Panc1 (cell line): ENCODE measurements at regions not wholly inside any gene's neighbourhood (a gene's known extent, or its start where the extent isn't known, plus 50 kb on each side); places are given as distances from the start of the nearest gene placed in this dataset.

Experiments used
- ATAC-seq: fragments of 200-7000 bp; cut with Tn5 transposase; 2 replicates; pipeline ENCODE4 v1.9.1; 2020; ENCODE audit warnings: mild to moderate bottlenecking, moderate library complexity
- BruUV-seq: library from RNA; stranded (reverse); fragments of 400-500 nt; replicated peaks from 2 replicates; lab custom pipeline; 2021; lab: Mats Ljungman, UMichigan
- CTCF ChIA-PET: fragments of 300-600 bp; sonication (Branson Sonifier 250); formaldehyde crosslinking; loops from one replicate; lab custom pipeline; 2022; ENCODE audit warnings: antibody characterized with exemption; lab: Charles Lee
- POLR2A ChIA-PET: fragments of 300-600 bp; sonication (Branson Sonifier 250); formaldehyde crosslinking; loops from one replicate; lab custom pipeline; 2022; ENCODE audit warnings: antibody characterized with exemption; lab: Charles Lee
- DNase-seq: peaks from one replicate; pipeline ENCODE4 v3.0.0-alpha.2; 2010; ENCODE audit warnings: low read depth, low spot score
- H3K27ac ChIP-seq: 2 replicates; pipeline ENCODE4 v1.5.1; 2011; ENCODE audit warnings: mild to moderate bottlenecking, low read length, inconsistent platforms
- H3K27me3 ChIP-seq: fragments of 200-500 bp; sonication (Bioruptor generic); 2 replicates; pipeline ENCODE4 v1.6.0; 2014; ENCODE audit warnings: low read length, inconsistent platforms; ENCODE audit not compliant: control insufficient read depth, insufficient read depth
- H3K36me3 ChIP-seq: fragments of 200-500 bp; sonication (Bioruptor generic); 2 replicates; pipeline ENCODE4 v1.5.1; 2014; ENCODE audit warnings: inconsistent platforms, mild to moderate bottlenecking, low read length, moderate library complexity; ENCODE audit not compliant: control insufficient read depth, insufficient read depth
- H3K4me1 ChIP-seq: 2 replicates; pipeline ENCODE4 v1.5.1; 2011; ENCODE audit warnings: inconsistent platforms, mild to moderate bottlenecking, low read length, moderate library complexity; ENCODE audit not compliant: control insufficient read depth, insufficient read depth
- H3K4me3 ChIP-seq, 2 experiments: 2 replicates each; pipeline ENCODE4 v1.5.1; 2011 to 2012; ENCODE audit warnings: low read depth in 2 of 2, low read length in 2 of 2, mild to moderate bottlenecking in 2 of 2, inconsistent platforms in 1 of 2, moderate library complexity in 1 of 2
- H3K9me3 ChIP-seq: fragments of 200-500 bp; sonication (Bioruptor generic); 2 replicates; pipeline ENCODE4 v1.5.1; 2014; ENCODE audit warnings: low read depth, mild to moderate bottlenecking, inconsistent platforms, low read length, moderate library complexity; ENCODE audit not compliant: control insufficient read depth, insufficient read depth
- CTCF ChIP-seq: fragments of 450-650 bp; IDR thresholded peaks from 2 replicates; pipeline ENCODE4 v1.5.1; 2017; ENCODE audit warnings: mild to moderate bottlenecking
- POLR2AphosphoS5 ChIP-seq: IDR thresholded peaks from 2 replicates; pipeline ENCODE4 v1.6.1; 2012; ENCODE audit warnings: mild to moderate bottlenecking, low read depth, low read length, moderate library complexity
- REST ChIP-seq, 2 experiments: IDR thresholded peaks; 2 replicates each; pipeline ENCODE4 v1.6.1; 2011 to 2012; ENCODE audit warnings: low read depth in 2 of 2, control low read depth in 1 of 2, low read length in 1 of 2, mild to moderate bottlenecking in 1 of 2, moderate library complexity in 1 of 2; ENCODE audit not compliant: insufficient read depth in 1 of 2
- SIN3A ChIP-seq: IDR thresholded peaks from 2 replicates; pipeline ENCODE4 v1.6.1; 2012; ENCODE audit warnings: low read depth, mild to moderate bottlenecking, low read length, moderate library complexity, borderline replicate concordance; ENCODE audit not compliant: insufficient read depth
- TCF7L2 ChIP-seq: IDR thresholded peaks from 2 replicates; pipeline ENCODE4 v1.6.1; 2011; ENCODE audit warnings: mild to moderate bottlenecking, low read depth, low read length, inconsistent platforms
- in situ Hi-C: cut with HindIII; loops from 2 replicates; pipeline ENCODE4 v1.10.0; 2016; ENCODE audit warnings: low sequenced_read_pairs, low pct_unique_long_range_greater_than_20kb
- intact Hi-C: fragments of 100-400 bp; cut with micrococcal nuclease; formaldehyde crosslinking; loops from one replicate; pipeline ENCODE4 v1.10.0; 2022; ENCODE audit not compliant: unreplicated experiment

GRCh38 chr17:36863676-36864612 lies 73.3 kb upstream of the LHX1 start:
- intact Hi-C loops (no loop called here), in situ Hi-C loops (no loop called here)
- ATAC-seq (no peak), DNase-seq (no peak)
- no peaks in the 10 kb centered on the region for H3K36me3 ChIP-seq
- TF ChIP-seq TCF7L2 (no peak), POLR2AphosphoS5 (no peak), CTCF (no peak), REST (IDR thresholded peaks at IDR 0.05; ENCODE audit: insufficient read depth in 1 of 2, low read depth in 2 of 2, low read length in 1 of 2) (no peak), SIN3A (no peak)
- H3K9me3 ChIP-seq: no peaks in the 10 kb centered on the region
- POLR2A ChIA-PET: no interaction called here
- no TSS peak for BruUV-seq
- H3K27me3 ChIP-seq: no peaks in the 10 kb centered on the region
- H3K27ac ChIP-seq: no peak overlapping the region
- H3K4me3 ChIP-seq: no peak overlapping the region
- CTCF ChIA-PET: interaction anchor here (0.5 to 0.9 kb wide), 2 partner anchors 41 to 292 kb away, joined by 3 to 5 read pairs; no protein-coding TSS in a partner anchor
- H3K4me1 ChIP-seq: peaks cover under 1% of the 10 kb centered on the region

- TF ChIP-seq CTCF: no peak
- TF ChIP-seq POLR2AphosphoS5: no peak
- no peak for TF ChIP-seq SIN3A
- no peak for TF ChIP-seq REST (IDR thresholded peaks at IDR 0.05; ENCODE audit: insufficient read depth in 1 of 2, low read depth in 2 of 2, low read length in 1 of 2)
- TF ChIP-seq TCF7L2: no peak
- in situ Hi-C loops: no loop called here
- CTCF ChIA-PET: interaction anchor here (0.9 kb wide), 1 partner anchor 40 kb away, joined by 3 read pairs; no protein-coding TSS in a partner anchor
Observed at GRCh38 chr17:36864827-36865430, 72.3 kb upstream of the LHX1 start.

More at GRCh38 chr17:36864827-36865430, 72.3 kb upstream of the LHX1 start:
- intact Hi-C loops: no loop called here
- H3K4me1 ChIP-seq: no peaks in the 10 kb centered on the region
- H3K36me3 ChIP-seq: no peaks in the 10 kb centered on the region
- DNase-seq (no peak), ATAC-seq (no peak)
- POLR2A ChIA-PET: no interaction called here
- no peaks in the 10 kb centered on the region for H3K27me3 ChIP-seq
- BruUV-seq: no TSS peak
- no peak overlapping the region for H3K27ac ChIP-seq
- H3K4me3 ChIP-seq: no peak overlapping the region
- no peaks in the 10 kb centered on the region for H3K9me3 ChIP-seq
